ENCODE measurements at regions not wholly inside any gene's neighbourhood (a gene's known extent, or its start where the extent isn't known, plus 50 kb on each side); places are given as distances from the start of the nearest gene placed in this dataset.

DNA sequence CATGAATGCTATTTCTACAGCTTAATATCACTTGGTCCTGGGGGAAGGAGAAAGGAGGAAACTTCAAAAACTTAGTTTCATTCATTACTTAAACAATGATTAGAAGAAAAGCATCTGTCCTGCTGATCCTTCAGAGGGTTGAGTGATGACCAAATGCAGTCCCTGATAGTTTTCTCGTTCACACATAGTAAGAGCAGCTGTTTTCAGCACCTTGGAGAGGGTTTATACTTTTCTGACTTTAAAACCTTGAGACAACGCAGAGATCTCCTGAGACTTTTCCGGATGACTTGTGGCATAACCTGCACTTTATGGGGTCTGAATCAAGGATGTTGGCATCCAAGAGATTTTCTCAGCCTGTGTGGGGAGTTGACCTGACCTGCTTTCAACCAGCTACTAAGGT is 94.0 kb upstream of the KCND3 start:
- TF ChIP-seq RAD21 (conservative IDR thresholded peaks at IDR 0.05): no peak
- no peak for TF ChIP-seq TAF1 (IDR thresholded peaks at IDR 0.05; ENCODE audit: low read depth)
- TF ChIP-seq, protein P1, sequence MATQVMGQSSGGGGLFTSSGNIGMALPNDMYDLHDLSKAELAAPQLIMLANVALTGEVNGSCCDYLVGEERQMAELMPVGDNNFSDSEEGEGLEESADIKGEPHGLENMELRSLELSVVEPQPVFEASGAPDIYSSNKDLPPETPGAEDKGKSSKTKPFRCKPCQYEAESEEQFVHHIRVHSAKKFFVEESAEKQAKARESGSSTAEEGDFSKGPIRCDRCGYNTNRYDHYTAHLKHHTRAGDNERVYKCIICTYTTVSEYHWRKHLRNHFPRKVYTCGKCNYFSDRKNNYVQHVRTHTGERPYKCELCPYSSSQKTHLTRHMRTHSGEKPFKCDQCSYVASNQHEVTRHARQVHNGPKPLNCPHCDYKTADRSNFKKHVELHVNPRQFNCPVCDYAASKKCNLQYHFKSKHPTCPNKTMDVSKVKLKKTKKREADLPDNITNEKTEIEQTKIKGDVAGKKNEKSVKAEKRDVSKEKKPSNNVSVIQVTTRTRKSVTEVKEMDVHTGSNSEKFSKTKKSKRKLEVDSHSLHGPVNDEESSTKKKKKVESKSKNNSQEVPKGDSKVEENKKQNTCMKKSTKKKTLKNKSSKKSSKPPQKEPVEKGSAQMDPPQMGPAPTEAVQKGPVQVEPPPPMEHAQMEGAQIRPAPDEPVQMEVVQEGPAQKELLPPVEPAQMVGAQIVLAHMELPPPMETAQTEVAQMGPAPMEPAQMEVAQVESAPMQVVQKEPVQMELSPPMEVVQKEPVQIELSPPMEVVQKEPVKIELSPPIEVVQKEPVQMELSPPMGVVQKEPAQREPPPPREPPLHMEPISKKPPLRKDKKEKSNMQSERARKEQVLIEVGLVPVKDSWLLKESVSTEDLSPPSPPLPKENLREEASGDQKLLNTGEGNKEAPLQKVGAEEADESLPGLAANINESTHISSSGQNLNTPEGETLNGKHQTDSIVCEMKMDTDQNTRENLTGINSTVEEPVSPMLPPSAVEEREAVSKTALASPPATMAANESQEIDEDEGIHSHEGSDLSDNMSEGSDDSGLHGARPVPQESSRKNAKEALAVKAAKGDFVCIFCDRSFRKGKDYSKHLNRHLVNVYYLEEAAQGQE (IDR thresholded peaks at IDR 0.05; ENCODE audit: borderline replicate concordance): no peak
- TF ChIP-seq MXI1 (conservative IDR thresholded peaks at IDR 0.05; ENCODE audit: poor library complexity, severe bottlenecking): no peak
- TF ChIP-seq EP300 (conservative IDR thresholded peaks at IDR 0.05; ENCODE audit: poor library complexity, severe bottlenecking): no peak
- TF ChIP-seq POLR2AphosphoS5 (IDR thresholded peaks at IDR 0.05): no peak
- TF ChIP-seq SMC3 (conservative IDR thresholded peaks at IDR 0.05; ENCODE audit: poor library complexity): no peak
- no peak for TF ChIP-seq EZH2 (IDR thresholded peaks at IDR 0.05; ENCODE audit: borderline replicate concordance, insufficient read depth, low read length, poor library complexity, severe bottlenecking)
- TF ChIP-seq, protein P2, sequence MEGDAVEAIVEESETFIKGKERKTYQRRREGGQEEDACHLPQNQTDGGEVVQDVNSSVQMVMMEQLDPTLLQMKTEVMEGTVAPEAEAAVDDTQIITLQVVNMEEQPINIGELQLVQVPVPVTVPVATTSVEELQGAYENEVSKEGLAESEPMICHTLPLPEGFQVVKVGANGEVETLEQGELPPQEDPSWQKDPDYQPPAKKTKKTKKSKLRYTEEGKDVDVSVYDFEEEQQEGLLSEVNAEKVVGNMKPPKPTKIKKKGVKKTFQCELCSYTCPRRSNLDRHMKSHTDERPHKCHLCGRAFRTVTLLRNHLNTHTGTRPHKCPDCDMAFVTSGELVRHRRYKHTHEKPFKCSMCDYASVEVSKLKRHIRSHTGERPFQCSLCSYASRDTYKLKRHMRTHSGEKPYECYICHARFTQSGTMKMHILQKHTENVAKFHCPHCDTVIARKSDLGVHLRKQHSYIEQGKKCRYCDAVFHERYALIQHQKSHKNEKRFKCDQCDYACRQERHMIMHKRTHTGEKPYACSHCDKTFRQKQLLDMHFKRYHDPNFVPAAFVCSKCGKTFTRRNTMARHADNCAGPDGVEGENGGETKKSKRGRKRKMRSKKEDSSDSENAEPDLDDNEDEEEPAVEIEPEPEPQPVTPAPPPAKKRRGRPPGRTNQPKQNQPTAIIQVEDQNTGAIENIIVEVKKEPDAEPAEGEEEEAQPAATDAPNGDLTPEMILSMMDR (IDR thresholded peaks at IDR 0.05; ENCODE audit: poor library complexity, severe bottlenecking): no peak

DNA sequence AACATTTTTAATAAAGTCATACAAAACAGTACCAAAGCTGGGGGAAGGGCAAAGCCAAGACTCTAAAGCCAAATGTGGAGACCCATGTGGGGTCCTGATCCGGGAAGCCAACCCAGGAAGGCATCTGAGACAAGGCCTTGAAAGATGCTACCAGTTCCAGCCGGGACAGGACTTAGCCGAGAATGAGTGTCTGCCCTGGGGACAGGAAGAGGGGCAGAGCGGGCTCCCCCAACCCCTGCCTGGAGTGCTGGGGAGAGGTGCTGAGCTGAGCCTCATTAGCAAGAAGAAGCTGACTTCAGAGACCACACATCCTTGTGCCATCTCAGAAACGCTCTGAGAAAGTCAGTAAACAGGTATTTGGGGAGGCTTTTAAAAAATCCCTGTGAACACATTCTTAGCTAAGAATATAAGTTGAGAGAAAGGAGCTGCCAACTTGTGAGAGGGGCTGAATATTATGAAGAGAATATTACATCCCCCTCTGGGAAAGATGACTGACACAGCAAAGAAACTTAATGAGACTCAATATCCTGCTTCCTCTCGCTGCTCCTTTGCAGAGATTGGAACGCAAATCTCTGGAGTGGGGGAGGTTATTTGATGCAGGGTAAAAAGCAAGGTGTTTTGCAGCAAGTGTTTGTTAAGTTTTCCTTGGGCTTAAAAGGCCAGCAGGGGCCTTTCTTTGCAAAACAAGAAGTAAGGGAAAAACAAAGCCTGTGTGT is 103.3 kb upstream of the KCND3 start:
- H3K36me3 ChIP-seq (ENCODE audit: insufficient read depth, low read length): no peaks in the 10 kb centered on the region
- H3K27me3 ChIP-seq (ENCODE audit: insufficient read depth, low read depth, low read length): no peaks in the 10 kb centered on the region
- H3K4me3 ChIP-seq (ENCODE audit: low read length): peak overlapping the region; percentile 3
- no peaks in the 10 kb centered on the region for H3K9me3 ChIP-seq (ENCODE audit: low read length)
- TF ChIP-seq TAF1 (IDR thresholded peaks at IDR 0.05; ENCODE audit: low read depth) (no peak), RAD21 (conservative IDR thresholded peaks at IDR 0.05) (peak; percentile 15)
- no peaks in the 10 kb centered on the region for H3F3A ChIP-seq (ENCODE audit: insufficient read depth, low read length, poor library complexity, severe bottlenecking)
- H2AFZ ChIP-seq (ENCODE audit: low read depth, low read length): no peak overlapping the region
- no peak overlapping the region for H3K27ac ChIP-seq (ENCODE audit: low read length)
- H3K79me2 ChIP-seq (replicated peaks; ENCODE audit: insufficient read depth, low read length): no peaks in the 10 kb centered on the region
- H3K9me2 ChIP-seq (ENCODE audit: insufficient read depth, low read length): no peaks in the 10 kb centered on the region
- no peak overlapping the region for H3K9ac ChIP-seq (ENCODE audit: low read length)
- no peak overlapping the region for H3K4me2 ChIP-seq (ENCODE audit: low read length)
- H4K20me1 ChIP-seq (ENCODE audit: insufficient read depth): no peaks in the 10 kb centered on the region

More for the DNA sequence above, 94.0 kb upstream of the KCND3 start:
- Histone ChIP-seq H3F3A (ENCODE audit: insufficient read depth, low read length, poor library complexity, severe bottlenecking) (no peaks in the 10 kb centered on the region), H4K20me1 (ENCODE audit: insufficient read depth) (no peaks in the 10 kb centered on the region), H3K79me2 (replicated peaks; ENCODE audit: insufficient read depth, low read length) (no peaks in the 10 kb centered on the region), H3K4me3 (ENCODE audit: low read length) (no peak overlapping the region), H3K27ac (ENCODE audit: low read length) (no peak overlapping the region), H2AFZ (ENCODE audit: low read depth, low read length) (no peak overlapping the region), H3K27me3 (ENCODE audit: insufficient read depth, low read depth, low read length) (no peaks in the 10 kb centered on the region), H3K9me2 (ENCODE audit: insufficient read depth, low read length) (no peaks in the 10 kb centered on the region), H3K9me3 (ENCODE audit: low read length) (no peaks in the 10 kb centered on the region), H3K9ac (ENCODE audit: low read length) (no peak overlapping the region), H3K4me2 (ENCODE audit: low read length) (no peak overlapping the region), H3K36me3 (ENCODE audit: insufficient read depth, low read length) (no peaks in the 10 kb centered on the region)
